Transverse colon (tissue), 4 donors: ENCODE measurements at regions not wholly inside any gene's neighbourhood (a gene's known extent, or its start where the extent isn't known, plus 50 kb on each side); places are given as distances from the start of the nearest gene placed in this dataset.

ENCODE experiments used
- CTCF ChIP-seq, 5 experiments: fragments of 200-600 bp in 3 of 5; fragments of 450-650 bp in 2 of 5; sonication (generic) in 3 of 5; IDR thresholded peaks; 1 replicate in 2 of 5; 2 replicates in 3 of 5; pipeline ENCODE4 v1.5.1; 2016 to 2017; ENCODE audit warnings: antibody characterized with exemption in 5 of 5, inconsistent platforms in 3 of 5, mild to moderate bottlenecking in 2 of 5, moderate library complexity in 1 of 5
- EP300 ChIP-seq: sonication (generic); formaldehyde crosslinking; IDR thresholded peaks from one replicate; pipeline ENCODE4 v1.6.1; 2017; ENCODE audit warnings: antibody characterized with exemption, low read depth
- POLR2A ChIP-seq: fragments of 450-650 bp; IDR thresholded peaks from one replicate; pipeline ENCODE4 v1.6.1; 2016; ENCODE audit warnings: antibody characterized with exemption, mild to moderate bottlenecking, moderate library complexity
- POLR2AphosphoS5 ChIP-seq, 3 donors: sonication (generic); formaldehyde crosslinking; IDR thresholded peaks; one replicate each; pipeline ENCODE4 v1.6.1; 2016; ENCODE audit warnings: antibody characterized with exemption in 3 of 3

- TF ChIP-seq CTCF (IDR thresholded peaks at IDR 0.05): no peak
- TF ChIP-seq POLR2A: no peak
- TF ChIP-seq POLR2AphosphoS5 (IDR thresholded peaks at IDR 0.05): no peak
- TF ChIP-seq EP300: no peak
These were observed 58.4 kb upstream of the ACKR3 start for GRCh38 chr2:236511266-236511665.
